Aorta (tissue), 5 donors: ENCODE measurements at regions not wholly inside any gene's neighbourhood (a gene's known extent, or its start where the extent isn't known, plus 50 kb on each side); places are given as distances from the start of the nearest gene placed in this dataset.
"Not testable (repeated sequence)": the region's sequence is repeated elsewhere in the genome, so short reads cannot be mapped to it uniquely, and the experiment has no call there.

ENCODE experiments used
- ATAC-seq: fragments of 200-7000 bp; cut with Tn5 transposase; one replicate; pipeline ENCODE4 v1.9.1; 2022; ENCODE audit warnings: moderate library complexity; ENCODE audit not compliant: low FRiP score
- DNase-seq, 2 donors: peaks; one replicate each; pipeline ENCODE4 v3.0.0-alpha.2; 2020
- H3K27ac ChIP-seq, 2 donors: one replicate each; pipeline ENCODE4 v1.5.1; 2013; ENCODE audit warnings: low read length in 2 of 2, mild to moderate bottlenecking in 2 of 2, moderate library complexity in 2 of 2, control low read depth in 1 of 2, inconsistent platforms in 1 of 2, low read depth in 1 of 2
- H3K27me3 ChIP-seq, 2 donors: one replicate each; pipeline ENCODE4 v1.6.1; 2013; ENCODE audit warnings: control low read depth in 1 of 2, low read length in 1 of 2, mild to moderate bottlenecking in 1 of 2, moderate library complexity in 1 of 2; ENCODE audit not compliant: insufficient read depth in 2 of 2, control insufficient read depth in 1 of 2
- H3K36me3 ChIP-seq, 2 donors: one replicate each; pipeline ENCODE4 v1.6.1; 2013; ENCODE audit warnings: control low read depth in 1 of 2, low read length in 1 of 2, mild to moderate bottlenecking in 1 of 2; ENCODE audit not compliant: insufficient read depth in 2 of 2, control insufficient read depth in 1 of 2
- H3K4me1 ChIP-seq, 2 donors: one replicate each; pipeline ENCODE4 v1.6.1; 2013; ENCODE audit warnings: low read length in 2 of 2, control low read depth in 1 of 2, mild to moderate bottlenecking in 1 of 2, moderate library complexity in 1 of 2; ENCODE audit not compliant: insufficient read depth in 2 of 2, control insufficient read depth in 1 of 2
- H3K4me3 ChIP-seq, 2 donors: one replicate each; pipeline ENCODE4 v1.5.1; 2013; ENCODE audit warnings: low read length in 2 of 2, control low read depth in 1 of 2, mild to moderate bottlenecking in 1 of 2
- H3K9me3 ChIP-seq: one replicate; pipeline ENCODE4 v1.6.1; 2013; ENCODE audit warnings: mild to moderate bottlenecking, low read length; ENCODE audit not compliant: control insufficient read depth
- intact Hi-C, 2 donors: fragments of 100-400 bp; cut with DNase I; formaldehyde crosslinking; loops; one replicate each; pipeline versions ENCODE4 v1.14.2 to v1.15.0; 2022
- donor health status: healthy with polysubstance abuse.
- donor health status: Bipolar disorder and iron deficiency.
- donor health status: DM: no; HTN: no; CAD: no.
- donor health status: DM: no; HTN: no; CAD: no.
- donor health status: DM: yes; HTN: yes; CAD: no.

DNA sequence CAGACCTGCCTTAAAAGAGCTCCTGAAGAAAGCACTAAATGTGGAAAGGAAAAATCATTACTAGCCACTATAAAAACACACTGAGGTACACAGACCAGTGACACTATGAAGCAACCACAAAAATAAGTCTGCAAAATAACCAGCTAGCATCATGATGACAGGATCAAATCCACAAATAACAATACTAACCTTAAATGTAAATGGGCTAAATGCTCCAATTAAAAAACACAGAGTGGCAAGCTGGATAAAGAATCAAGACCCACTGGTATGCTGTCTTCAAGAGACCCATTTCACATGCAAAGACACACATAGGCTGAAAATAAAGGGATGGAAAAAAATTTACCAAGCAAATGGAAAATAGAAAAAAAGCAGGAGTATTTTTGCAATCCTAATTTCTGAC is 114.5 kb downstream of the MTHFS start:
- H3K9me3 ChIP-seq, ATAC-seq, H3K4me3 ChIP-seq, H3K27ac ChIP-seq, intact Hi-C loops, H3K4me1 ChIP-seq, H3K36me3 ChIP-seq, DNase-seq, H3K27me3 ChIP-seq: not testable (repeated sequence)
